H1 (cell line): ENCODE measurements at regions not wholly inside any gene's neighbourhood (a gene's known extent, or its start where the extent isn't known, plus 50 kb on each side); places are given as distances from the start of the nearest gene placed in this dataset.

ENCODE experiments used
- CTCF ChIA-PET: fragments of 300-600 bp; sonication (Branson Sonifier 250); formaldehyde crosslinking; loops from one replicate; lab custom pipeline; 2021; ENCODE audit not compliant: partially characterized antibody; lab: Charles Lee
- POLR2A ChIA-PET: fragments of 300-600 bp; sonication (Branson Sonifier 250); formaldehyde crosslinking; loops from one replicate; lab custom pipeline; 2021; ENCODE audit warnings: inconsistent platforms; ENCODE audit not compliant: partially characterized antibody; lab: Charles Lee
- DNase-seq, 2 experiments: peaks; one replicate each; pipeline versions ENCODE4 v3.0.0 to v3.0.0-alpha.2; 2010 to 2022; ENCODE audit warnings: low spot score in 2 of 2, low read depth in 1 of 2, mixed read lengths in 1 of 2
- FAIRE-seq: peaks from 2 replicates; lab custom pipeline; 2011; peaks lifted over from hg19 to GRCh38; lab: Jason Lieb, UNC
- H2AFZ ChIP-seq: 2 replicates; pipeline ENCODE4 v1.8.1; 2012; ENCODE audit warnings: low read length, inconsistent platforms
- H2AK5ac ChIP-seq: 2 replicates; pipeline ENCODE4 v1.6.1; 2013; ENCODE audit warnings: low read depth, low read length
- H2BK120ac ChIP-seq: replicated peaks from 2 replicates; pipeline ENCODE3; 2013; ENCODE audit warnings: low read depth, low read length, inconsistent platforms
- H2BK12ac ChIP-seq: 2 replicates; pipeline ENCODE4 v1.6.1; 2013; ENCODE audit warnings: low read depth, low read length
- H2BK15ac ChIP-seq: 2 replicates; pipeline ENCODE4 v1.6.1; 2013; ENCODE audit warnings: low read length
- H2BK20ac ChIP-seq: 2 replicates; pipeline ENCODE4 v1.6.1; 2013; ENCODE audit warnings: low read length
- H2BK5ac ChIP-seq: 2 replicates; pipeline ENCODE4 v1.6.1; 2013; ENCODE audit warnings: low read depth, low read length
- H3K14ac ChIP-seq: 2 replicates; pipeline ENCODE4 v1.6.1; 2013; ENCODE audit warnings: inconsistent platforms; ENCODE audit not compliant: insufficient read length
- H3K18ac ChIP-seq: 2 replicates; pipeline ENCODE4 v1.6.1; 2013; ENCODE audit warnings: low read length; ENCODE audit errors: extremely low read depth
- H3K23ac ChIP-seq: 2 replicates; pipeline ENCODE4 v1.6.1; 2013; ENCODE audit warnings: inconsistent platforms; ENCODE audit not compliant: insufficient read length
- H3K23me2 ChIP-seq: 2 replicates; pipeline ENCODE4 v1.6.1; 2013; ENCODE audit warnings: low read depth, low read length
- H3K27ac ChIP-seq: 2 replicates; pipeline ENCODE4 v1.6.1; 2011; ENCODE audit warnings: low read depth, low read length, inconsistent platforms
- H3K27me3 ChIP-seq, 4 experiments: replicated peaks in 1 of 4; 1 replicate in 1 of 4; 2 replicates in 3 of 4; pipeline versions ENCODE4 v1.6.1 to v1.8.1; 2011 to 2013; ENCODE audit warnings: low read length in 3 of 4, mild to moderate bottlenecking in 3 of 4, inconsistent platforms in 2 of 4, mixed read lengths in 2 of 4, moderate library complexity in 1 of 4; ENCODE audit not compliant: control insufficient read depth in 3 of 4, insufficient read depth in 3 of 4; ENCODE audit errors: extremely low read depth in 1 of 4
- H3K36me3 ChIP-seq, 4 experiments: 2 replicates each; pipeline versions ENCODE4 v1.6.1 to v1.8.1; 2011 to 2013; ENCODE audit warnings: mild to moderate bottlenecking in 4 of 4, low read length in 3 of 4, moderate library complexity in 2 of 4, control low read depth in 1 of 4, inconsistent platforms in 1 of 4; ENCODE audit not compliant: insufficient read depth in 4 of 4, control insufficient read depth in 2 of 4
- H3K4ac ChIP-seq: replicated peaks from 2 replicates; pipeline ENCODE3; 2013; ENCODE audit warnings: low read length, low read depth, mixed read lengths, inconsistent platforms; ENCODE audit not compliant: insufficient read length
- H3K4me1 ChIP-seq, 4 experiments: replicated peaks in 1 of 4; 1 replicate in 1 of 4; 2 replicates in 3 of 4; pipeline versions ENCODE4 v1.6.1 to v1.8.1; 2011 to 2013; ENCODE audit warnings: low read length in 3 of 4, inconsistent platforms in 2 of 4, mixed read lengths in 1 of 4; ENCODE audit not compliant: insufficient read depth in 4 of 4, control insufficient read depth in 3 of 4
- H3K4me2 ChIP-seq, 2 experiments: 2 replicates each; pipeline versions ENCODE4 v1.6.1 to v1.8.1; 2011 to 2013; ENCODE audit warnings: low read depth in 2 of 2, low read length in 2 of 2, control low read depth in 1 of 2, inconsistent platforms in 1 of 2, mild to moderate bottlenecking in 1 of 2; ENCODE audit not compliant: insufficient read depth in 1 of 2
- H3K4me3 ChIP-seq, 4 experiments: fragments of 200-600, 300-600 bp in 1 of 4; sonication (generic), shearing (Covaris generic), sonication (Bioruptor Twin) in 1 of 4; 2 replicates each; pipeline versions ENCODE4 v1.5.1 to v1.8.1; 2011 to 2016; ENCODE audit warnings: low read length in 4 of 4, low read depth in 3 of 4, control low read depth in 2 of 4, inconsistent platforms in 2 of 4, mild to moderate bottlenecking in 2 of 4, mixed read lengths in 1 of 4, moderate library complexity in 1 of 4; ENCODE audit not compliant: insufficient read depth in 2 of 4; ENCODE audit errors: extremely low read depth in 1 of 4
- H3K56ac ChIP-seq: replicated peaks from 2 replicates; pipeline ENCODE3; 2013; ENCODE audit warnings: low read depth, mild to moderate bottlenecking, mixed read lengths, low read length, inconsistent platforms; ENCODE audit not compliant: insufficient read length
- H3K79me1 ChIP-seq: 2 replicates; pipeline ENCODE4 v1.6.1; 2013; ENCODE audit warnings: low read depth, low read length, control low read depth
- H3K79me2 ChIP-seq, 2 experiments: 2 replicates each; pipeline versions ENCODE4 v1.6.1 to v1.8.1; 2012 to 2013; ENCODE audit warnings: low read length in 2 of 2, mild to moderate bottlenecking in 2 of 2, inconsistent platforms in 1 of 2; ENCODE audit not compliant: insufficient read depth in 2 of 2, control insufficient read depth in 1 of 2
- H3K9ac ChIP-seq, 4 experiments: replicated peaks in 1 of 4; 1 replicate in 1 of 4; 2 replicates in 3 of 4; pipeline versions ENCODE4 v1.6.1 to v1.8.1; 2011 to 2013; ENCODE audit warnings: low read depth in 3 of 4, low read length in 3 of 4, control low read depth in 2 of 4, mild to moderate bottlenecking in 2 of 4, moderate library complexity in 2 of 4, inconsistent platforms in 1 of 4; ENCODE audit errors: extremely low read depth in 1 of 4
- H3K9me3 ChIP-seq, 2 experiments: 2 replicates each; pipeline versions ENCODE4 v1.6.1 to v1.8.1; 2012 to 2013; ENCODE audit warnings: mild to moderate bottlenecking in 2 of 2, moderate library complexity in 2 of 2, control low read depth in 1 of 2, inconsistent platforms in 1 of 2, low read depth in 1 of 2, low read length in 1 of 2, mixed read lengths in 1 of 2; ENCODE audit not compliant: insufficient read depth in 2 of 2
- H4K20me1 ChIP-seq, 2 experiments: replicated peaks in 1 of 2; 2 replicates each; pipeline versions ENCODE3 to v1.8.1; 2011 to 2013; ENCODE audit warnings: inconsistent platforms in 2 of 2, low read length in 2 of 2, mild to moderate bottlenecking in 1 of 2; ENCODE audit not compliant: insufficient read depth in 2 of 2, control insufficient read depth in 1 of 2
- H4K5ac ChIP-seq: 2 replicates; pipeline ENCODE4 v1.6.1; 2013; ENCODE audit warnings: low read length, low read depth, mixed read lengths, inconsistent platforms; ENCODE audit not compliant: insufficient read length
- H4K8ac ChIP-seq: 2 replicates; pipeline ENCODE4 v1.8.0; 2013; ENCODE audit warnings: mild to moderate bottlenecking, moderate library complexity, low read length, inconsistent platforms; ENCODE audit not compliant: insufficient read depth; ENCODE audit errors: extremely low read depth
- H4K91ac ChIP-seq: replicated peaks from 2 replicates; pipeline ENCODE3; 2013; ENCODE audit warnings: low read length, mixed read lengths, inconsistent platforms; ENCODE audit not compliant: insufficient read length
- KDM4A ChIP-seq: IDR thresholded peaks from one replicate; pipeline ENCODE4 v1.7.1; 2012; ENCODE audit warnings: low read depth, mild to moderate bottlenecking, moderate library complexity, low read length, inconsistent platforms; ENCODE audit not compliant: severe bottlenecking
- RFX5 ChIP-seq: IDR thresholded peaks from 2 replicates; pipeline ENCODE4 v1.6.1; 2011; ENCODE audit warnings: low read depth, low read length, improper control_type of control experiment, borderline replicate concordance
- WGBS, 2 experiments: shearing (Covaris generic) in 1 of 2; methylation state at CpG; one replicate each; pipeline versions ENCODE4 v1.1.6 to v1.1.7; 2013 to 2015; ENCODE audit warnings: low lambda C conversion rate in 2 of 2, mixed read lengths in 2 of 2, inconsistent platforms in 1 of 2, low coverage in 1 of 2, missing lambda C conversion rate in 1 of 2; ENCODE audit not compliant: insufficient replicate concordance in 2 of 2, insufficient coverage in 1 of 2, insufficient read length in 1 of 2; ENCODE audit errors: extremely low coverage in 1 of 2, missing lambda C conversion rate in 1 of 2; 5-methylcytosine and 5-hydroxymethylcytosine counted together

- Histone ChIP-seq H4K8ac (no peak overlapping the region), H3K18ac (no peak overlapping the region), H3K4me3 (no peak overlapping the region), H3K4me1 (no peaks in the 10 kb centered on the region), H4K5ac (no peak overlapping the region), H4K20me1 (no peaks in the 10 kb centered on the region), H3K79me2 (no peaks in the 10 kb centered on the region), H3K23me2 (no peaks in the 10 kb centered on the region), H3K27ac (no peak overlapping the region), H2BK120ac (no peak overlapping the region), H3K4ac (no peak overlapping the region), H3K56ac (no peak overlapping the region), H2AFZ (no peak overlapping the region), H2BK12ac (no peak overlapping the region), H2BK20ac (no peak overlapping the region), H3K79me1 (no peaks in the 10 kb centered on the region), H3K9me3 (peaks cover 0 to 3% of the 10 kb centered on the region in 2 experiments; a peak in 1 of 4 replicates), H3K23ac (no peak overlapping the region), H3K27me3 (no peaks in the 10 kb centered on the region), H3K4me2 (no peak overlapping the region), H2BK5ac (no peak overlapping the region), H2AK5ac (no peak overlapping the region), H3K14ac (no peak overlapping the region), H3K36me3 (no peaks in the 10 kb centered on the region), H2BK15ac (no peak overlapping the region), H4K91ac (no peak overlapping the region), H3K9ac (no peak overlapping the region)
- WGBS, 2 experiments, result 91% methylated on average over 2 of the region's 2 CpGs; no CpG with 5 or more reads in 1 of the 2 experiments
- DNase-seq (no peak), FAIRE-seq (no peak)
- ChIA-PET CTCF (interaction anchor here (2.1 kb wide), 1 partner anchor 17 kb away, joined by 11 read pairs; no protein-coding TSS in a partner anchor), POLR2A (no interaction called here)
- TF ChIP-seq KDM4A, result no peak
- no peak for TF ChIP-seq RFX5
Observed at GRCh38 chr3:176855901-176856486, 341.3 kb downstream of the TBL1XR1 start.
